ENCODE measurements at regions not wholly inside any gene's neighbourhood (a gene's known extent, or its start where the extent isn't known, plus 50 kb on each side); places are given as distances from the start of the nearest gene placed in this dataset.

DNA sequence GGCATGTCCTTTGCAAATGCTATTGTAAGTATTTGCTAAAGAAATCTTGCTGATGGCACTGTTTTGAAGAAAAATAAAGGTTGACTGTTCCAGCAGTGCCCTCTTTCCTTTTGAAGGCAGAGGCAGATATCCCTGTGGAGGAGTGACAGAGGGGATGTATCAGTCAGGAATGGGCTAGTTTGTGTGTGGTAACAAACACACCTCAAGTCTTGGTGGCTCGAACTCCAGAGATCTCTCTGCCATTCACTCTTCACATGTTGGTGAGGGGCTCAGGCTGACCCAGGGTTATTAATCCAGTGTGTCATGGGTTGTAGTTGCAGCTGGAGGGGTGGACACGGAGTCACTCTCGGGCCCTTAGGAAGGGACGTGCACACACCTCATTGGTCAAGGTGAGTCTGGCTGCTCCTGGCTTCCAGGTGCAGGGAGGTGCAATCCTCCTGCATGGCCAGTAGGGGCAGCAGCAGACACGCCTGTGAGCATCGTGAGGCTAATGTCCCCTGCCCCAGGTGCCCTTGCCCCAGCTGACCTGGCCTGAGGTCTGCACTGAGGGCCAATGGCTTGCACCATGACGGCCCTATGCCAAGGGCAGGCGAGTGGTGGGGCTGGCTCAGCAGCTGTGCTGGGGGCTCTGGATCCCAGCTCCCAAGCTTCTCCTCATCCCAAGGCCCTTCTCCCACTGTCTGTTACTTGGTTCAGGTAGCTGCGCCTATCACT lies 146.5 kb downstream of the ASB1 start:
- Histone ChIP-seq H3K27ac (no peak overlapping the region), H3K4me1 (no peaks in the 10 kb centered on the region), H3K9me3 (peaks cover 9% of the 10 kb centered on the region; the same call in 2 of the 3 replicates), H3K4me3 (no peak overlapping the region), H3K4me2 (no peak overlapping the region)
- TF ChIP-seq SMC3 (IDR thresholded peaks at IDR 0.05): peak; percentile 16; the same call in 1 of the 3 replicates
- TF ChIP-seq GATA3 (IDR thresholded peaks at IDR 0.05; ENCODE audit: borderline replicate concordance): no peak
- no peak for TF ChIP-seq NFE2L2 (conservative IDR thresholded peaks at IDR 0.05; ENCODE audit: low read length)
- TF ChIP-seq, protein P1, sequence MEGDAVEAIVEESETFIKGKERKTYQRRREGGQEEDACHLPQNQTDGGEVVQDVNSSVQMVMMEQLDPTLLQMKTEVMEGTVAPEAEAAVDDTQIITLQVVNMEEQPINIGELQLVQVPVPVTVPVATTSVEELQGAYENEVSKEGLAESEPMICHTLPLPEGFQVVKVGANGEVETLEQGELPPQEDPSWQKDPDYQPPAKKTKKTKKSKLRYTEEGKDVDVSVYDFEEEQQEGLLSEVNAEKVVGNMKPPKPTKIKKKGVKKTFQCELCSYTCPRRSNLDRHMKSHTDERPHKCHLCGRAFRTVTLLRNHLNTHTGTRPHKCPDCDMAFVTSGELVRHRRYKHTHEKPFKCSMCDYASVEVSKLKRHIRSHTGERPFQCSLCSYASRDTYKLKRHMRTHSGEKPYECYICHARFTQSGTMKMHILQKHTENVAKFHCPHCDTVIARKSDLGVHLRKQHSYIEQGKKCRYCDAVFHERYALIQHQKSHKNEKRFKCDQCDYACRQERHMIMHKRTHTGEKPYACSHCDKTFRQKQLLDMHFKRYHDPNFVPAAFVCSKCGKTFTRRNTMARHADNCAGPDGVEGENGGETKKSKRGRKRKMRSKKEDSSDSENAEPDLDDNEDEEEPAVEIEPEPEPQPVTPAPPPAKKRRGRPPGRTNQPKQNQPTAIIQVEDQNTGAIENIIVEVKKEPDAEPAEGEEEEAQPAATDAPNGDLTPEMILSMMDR (IDR thresholded peaks at IDR 0.05): peak; percentile 32
- TF ChIP-seq, protein P2, sequence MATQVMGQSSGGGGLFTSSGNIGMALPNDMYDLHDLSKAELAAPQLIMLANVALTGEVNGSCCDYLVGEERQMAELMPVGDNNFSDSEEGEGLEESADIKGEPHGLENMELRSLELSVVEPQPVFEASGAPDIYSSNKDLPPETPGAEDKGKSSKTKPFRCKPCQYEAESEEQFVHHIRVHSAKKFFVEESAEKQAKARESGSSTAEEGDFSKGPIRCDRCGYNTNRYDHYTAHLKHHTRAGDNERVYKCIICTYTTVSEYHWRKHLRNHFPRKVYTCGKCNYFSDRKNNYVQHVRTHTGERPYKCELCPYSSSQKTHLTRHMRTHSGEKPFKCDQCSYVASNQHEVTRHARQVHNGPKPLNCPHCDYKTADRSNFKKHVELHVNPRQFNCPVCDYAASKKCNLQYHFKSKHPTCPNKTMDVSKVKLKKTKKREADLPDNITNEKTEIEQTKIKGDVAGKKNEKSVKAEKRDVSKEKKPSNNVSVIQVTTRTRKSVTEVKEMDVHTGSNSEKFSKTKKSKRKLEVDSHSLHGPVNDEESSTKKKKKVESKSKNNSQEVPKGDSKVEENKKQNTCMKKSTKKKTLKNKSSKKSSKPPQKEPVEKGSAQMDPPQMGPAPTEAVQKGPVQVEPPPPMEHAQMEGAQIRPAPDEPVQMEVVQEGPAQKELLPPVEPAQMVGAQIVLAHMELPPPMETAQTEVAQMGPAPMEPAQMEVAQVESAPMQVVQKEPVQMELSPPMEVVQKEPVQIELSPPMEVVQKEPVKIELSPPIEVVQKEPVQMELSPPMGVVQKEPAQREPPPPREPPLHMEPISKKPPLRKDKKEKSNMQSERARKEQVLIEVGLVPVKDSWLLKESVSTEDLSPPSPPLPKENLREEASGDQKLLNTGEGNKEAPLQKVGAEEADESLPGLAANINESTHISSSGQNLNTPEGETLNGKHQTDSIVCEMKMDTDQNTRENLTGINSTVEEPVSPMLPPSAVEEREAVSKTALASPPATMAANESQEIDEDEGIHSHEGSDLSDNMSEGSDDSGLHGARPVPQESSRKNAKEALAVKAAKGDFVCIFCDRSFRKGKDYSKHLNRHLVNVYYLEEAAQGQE (IDR thresholded peaks at IDR 0.05): no peak
- peak in 1 of 2 experiments; percentile 26; a peak in 2 of 5 replicates for TF ChIP-seq RAD21 (conservative IDR thresholded peaks at IDR 0.05 in 1 of 2, IDR thresholded peaks at IDR 0.05 in 1 of 2)
- peak in 1 of 2 experiments; percentile 59; a peak in 3 of 6 replicates for ATAC-seq
- POLR2A ChIA-PET: no interaction called here
- DNase-seq (ENCODE audit: low read depth in 1 of 2, low spot score in 1 of 2): peak; percentile 26 to 49
- CTCF ChIA-PET: interaction anchor here (1.1 to 1.4 kb wide), 8 partner anchors 13 to 214 kb away, joined by 3 to 6 read pairs (median 3); no protein-coding TSS in a partner anchor
- FAIRE-seq: no peak
- 75% methylated on average over 7 of the region's 9 CpGs for WGBS (ENCODE audit: missing lambda C conversion rate)

DNA sequence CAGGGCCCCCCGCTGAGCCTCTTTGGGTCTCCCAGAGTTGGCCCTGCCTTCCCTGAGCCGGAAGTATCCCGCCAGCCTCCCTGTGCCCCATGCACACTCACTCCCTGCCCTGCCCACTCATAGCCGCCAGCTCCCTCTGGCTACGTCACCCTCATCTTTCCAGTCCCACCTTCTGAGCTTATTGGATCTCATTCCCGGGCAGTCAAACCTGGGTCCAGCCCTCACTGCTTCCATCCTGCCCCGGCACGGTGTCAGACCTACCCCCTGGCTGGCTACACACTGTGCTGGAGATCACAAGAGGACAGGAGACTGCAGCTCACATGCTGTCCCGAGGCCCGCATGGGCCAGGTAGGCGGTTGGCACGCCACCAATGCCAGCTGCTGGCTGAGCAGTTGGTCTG lies 147.2 kb downstream of the ASB1 start:
- Histone ChIP-seq H3K4me3 (no peak overlapping the region), H3K9me3 (peaks cover 9% of the 10 kb centered on the region; the same call in 2 of the 3 replicates), H3K27ac (no peak overlapping the region), H3K4me2 (no peak overlapping the region), H3K4me1 (no peaks in the 10 kb centered on the region)
- ATAC-seq (no peak), DNase-seq (ENCODE audit: low read depth in 1 of 2, low spot score in 1 of 2) (no peak), FAIRE-seq (no peak)
- CTCF ChIA-PET: interaction anchor here (1.1 to 1.4 kb wide), 6 partner anchors 12 to 213 kb away, joined by 3 to 6 read pairs (median 4); no protein-coding TSS in a partner anchor
- POLR2A ChIA-PET: no interaction called here
- WGBS (ENCODE audit: missing lambda C conversion rate): 82% methylated on average over 9 of the region's 12 CpGs
- TF ChIP-seq BHLHE40 (IDR thresholded peaks at IDR 0.05; ENCODE audit: low read depth, low read length) (no peak), RNF2 (IDR thresholded peaks at IDR 0.05; ENCODE audit: borderline replicate concordance, low read depth) (no peak), MYC (IDR thresholded peaks at IDR 0.05; ENCODE audit: borderline replicate concordance, low read length) (no peak), NR3C1 (IDR thresholded peaks at IDR 0.05) (no peak), HOXB13 (CRISPR knock-in tag; IDR thresholded peaks at IDR 0.05; ENCODE audit: low read depth) (no peak), EP300 (IDR thresholded peaks at IDR 0.05) (no peak), EHMT2 (IDR thresholded peaks at IDR 0.05; ENCODE audit: low read depth) (no peak)
- TF ChIP-seq, protein P3, sequence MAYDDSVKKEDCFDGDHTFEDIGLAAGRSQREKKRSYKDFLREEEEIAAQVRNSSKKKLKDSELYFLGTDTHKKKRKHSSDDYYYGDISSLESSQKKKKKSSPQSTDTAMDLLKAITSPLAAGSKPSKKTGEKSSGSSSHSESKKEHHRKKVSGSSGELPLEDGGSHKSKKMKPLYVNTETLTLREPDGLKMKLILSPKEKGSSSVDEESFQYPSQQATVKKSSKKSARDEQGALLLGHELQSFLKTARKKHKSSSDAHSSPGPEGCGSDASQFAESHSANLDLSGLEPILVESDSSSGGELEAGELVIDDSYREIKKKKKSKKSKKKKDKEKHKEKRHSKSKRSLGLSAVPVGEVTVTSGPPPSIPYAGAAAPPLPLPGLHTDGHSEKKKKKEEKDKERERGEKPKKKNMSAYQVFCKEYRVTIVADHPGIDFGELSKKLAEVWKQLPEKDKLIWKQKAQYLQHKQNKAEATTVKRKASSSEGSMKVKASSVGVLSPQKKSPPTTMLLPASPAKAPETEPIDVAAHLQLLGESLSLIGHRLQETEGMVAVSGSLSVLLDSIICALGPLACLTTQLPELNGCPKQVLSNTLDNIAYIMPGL (CRISPR knock-in tag; IDR thresholded peaks at IDR 0.05; ENCODE audit: borderline replicate concordance): no peak
- TF ChIP-seq, protein P4, sequence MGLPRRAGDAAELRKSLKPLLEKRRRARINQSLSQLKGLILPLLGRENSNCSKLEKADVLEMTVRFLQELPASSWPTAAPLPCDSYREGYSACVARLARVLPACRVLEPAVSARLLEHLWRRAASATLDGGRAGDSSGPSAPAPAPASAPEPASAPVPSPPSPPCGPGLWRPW (IDR thresholded peaks at IDR 0.05): no peak
- TF ChIP-seq, protein P1 (IDR thresholded peaks at IDR 0.05): no peak

All from A549 (cell line).